GM12865 (cell line): ENCODE measurements at regions not wholly inside any gene's neighbourhood (a gene's known extent, or its start where the extent isn't known, plus 50 kb on each side); places are given as distances from the start of the nearest gene placed in this dataset.

Source experiments
- DNase-seq: peaks from one replicate; pipeline ENCODE4 v3.0.0; 2010; ENCODE audit warnings: low read depth
- H3K4me3 ChIP-seq: 2 replicates; pipeline ENCODE4 v1.5.1; 2011; ENCODE audit warnings: mild to moderate bottlenecking, low read depth, low read length, control low read depth
- CTCF ChIP-seq: IDR thresholded peaks from 2 replicates; pipeline ENCODE4 v1.5.1; 2011; ENCODE audit warnings: low read length, control low read depth, low read depth, inconsistent platforms; ENCODE audit not compliant: insufficient read depth; ENCODE audit errors: missing control alignments

DNA sequence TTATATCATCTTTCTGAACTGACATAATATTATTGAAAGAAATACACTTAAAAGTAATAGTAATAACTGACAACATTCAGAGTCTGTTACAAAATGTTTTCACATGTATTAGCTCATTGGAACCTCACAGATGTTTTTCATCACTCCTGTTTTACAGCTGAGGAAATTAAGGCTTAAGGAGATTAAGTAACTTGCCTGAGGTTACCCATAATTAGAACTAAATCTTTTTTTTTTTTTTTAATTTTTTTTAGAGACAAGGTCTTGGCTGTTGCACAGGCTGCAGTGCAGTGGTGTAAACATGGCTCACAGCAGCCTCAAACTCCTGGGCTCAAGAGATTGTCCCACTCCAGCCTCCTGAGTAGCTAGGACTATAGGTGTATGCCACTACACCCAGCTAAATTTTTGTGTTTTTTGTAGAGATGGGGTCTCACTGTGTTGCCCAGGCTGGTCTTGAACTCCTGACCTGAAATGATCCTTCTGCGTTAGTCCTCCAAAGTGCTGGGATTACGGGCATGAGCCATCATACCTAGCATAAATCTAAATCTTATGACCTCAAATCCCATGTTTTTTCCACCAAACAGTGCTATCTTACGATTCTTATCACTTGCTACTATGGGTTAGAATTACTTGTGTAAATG is 64.7 kb upstream of the MACF1 start:
- DNase-seq: no peak
- H3K4me3 ChIP-seq: no peak overlapping the region
- TF ChIP-seq CTCF: no peak

DNA sequence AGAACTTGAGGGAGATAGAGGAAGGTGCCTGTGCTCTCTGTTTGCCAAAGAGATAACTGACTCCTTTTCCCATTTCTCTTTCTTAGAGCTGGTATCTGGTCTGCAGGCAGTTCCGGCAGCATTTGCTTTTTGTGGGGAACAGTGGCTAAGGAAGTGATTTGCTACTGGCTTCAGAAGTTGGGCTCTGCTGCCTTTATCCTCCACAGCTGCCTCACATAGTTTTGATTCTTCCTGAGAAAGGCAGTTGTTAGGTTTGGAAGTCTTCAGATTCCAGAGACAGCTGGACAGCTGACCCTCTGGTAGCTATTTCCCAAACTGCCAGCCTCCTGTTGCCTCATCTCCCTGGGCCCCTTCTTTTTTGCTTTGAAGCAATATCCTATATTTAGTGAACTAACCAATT is 62.6 kb upstream of the MACF1 start:
- TF ChIP-seq CTCF: no peak
- DNase-seq: no peak
- no peak overlapping the region for H3K4me3 ChIP-seq

DNA sequence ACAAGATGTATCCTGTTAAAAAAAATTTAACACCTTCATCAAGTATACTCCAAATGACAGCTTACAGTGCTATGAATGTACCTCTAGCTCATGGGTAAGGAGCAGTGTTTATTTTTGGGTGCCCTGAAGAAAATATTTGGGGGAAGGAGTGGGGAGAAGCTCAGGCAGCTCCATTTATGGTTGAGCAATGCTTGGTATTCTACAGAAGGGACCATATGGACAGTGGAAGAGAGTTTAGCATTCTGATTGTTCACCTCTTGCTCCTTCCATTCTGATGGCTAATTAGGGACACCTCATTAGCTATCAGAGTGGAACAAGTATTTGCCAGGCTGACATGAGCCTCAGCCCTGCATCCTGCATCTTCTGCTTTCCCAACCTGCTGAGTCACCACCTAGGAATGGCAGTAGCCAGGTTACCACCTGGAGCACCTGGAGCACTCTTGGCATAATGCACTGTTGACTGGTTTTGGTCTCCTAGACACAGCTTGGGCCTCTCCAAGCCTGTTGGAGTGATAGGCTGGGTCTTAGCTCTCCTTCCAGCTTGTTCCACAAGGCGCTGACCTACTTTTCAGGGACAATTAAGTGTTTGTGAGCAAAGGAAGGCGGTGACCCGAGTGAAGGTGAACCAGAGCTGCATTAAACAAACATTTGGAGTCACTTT is 62.0 kb upstream of the MACF1 start:
- TF ChIP-seq CTCF: no peak
- no peak for DNase-seq
- H3K4me3 ChIP-seq: no peak overlapping the region

- no peak for DNase-seq
- TF ChIP-seq CTCF: no peak
- H3K4me3 ChIP-seq: no peak overlapping the region
Observed at GRCh38 chr1:39144924-39145323, 59.6 kb upstream of the MACF1 start.

DNA sequence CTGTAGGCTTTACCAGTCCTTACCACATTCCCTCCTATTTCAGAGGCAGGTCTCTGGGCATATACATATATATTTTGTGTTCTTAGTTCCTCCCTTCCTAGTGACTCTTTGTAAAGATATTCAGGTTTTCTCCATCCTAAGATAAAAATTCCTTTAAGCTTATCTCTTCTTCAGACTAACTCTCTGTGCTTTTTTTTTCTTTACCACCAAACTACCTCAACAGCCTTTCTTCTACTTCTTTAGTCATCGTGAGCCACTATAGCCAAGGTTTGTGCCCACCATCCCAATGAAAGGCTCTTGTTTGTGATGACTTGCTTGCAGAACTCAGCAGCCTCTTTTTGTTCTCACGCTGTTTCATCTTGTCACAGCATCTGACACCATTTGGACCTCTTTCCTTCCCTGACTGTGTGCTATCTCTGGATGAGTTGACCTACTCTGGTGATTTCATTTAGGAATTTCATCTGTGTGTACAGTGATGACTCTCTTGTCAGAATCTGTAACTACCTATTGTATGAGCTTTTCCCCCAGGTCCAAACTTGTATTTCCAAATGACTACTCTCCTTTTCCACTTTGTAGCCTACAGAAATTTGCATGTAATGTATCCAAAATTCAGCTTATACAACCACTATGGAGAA is 59.0 kb upstream of the MACF1 start:
- no peak for DNase-seq
- no peak overlapping the region for H3K4me3 ChIP-seq
- no peak for TF ChIP-seq CTCF

GRCh38 chr1:39146681-39147080 is 57.8 kb upstream of the MACF1 start:
- no peak for DNase-seq
- TF ChIP-seq CTCF: no peak
- no peak overlapping the region for H3K4me3 ChIP-seq
